PFSK-1 (cell line): ENCODE measurements at regions not wholly inside any gene's neighbourhood (a gene's known extent, or its start where the extent isn't known, plus 50 kb on each side); places are given as distances from the start of the nearest gene placed in this dataset.

Experiments used
- FOXP2 ChIP-seq: optimal IDR thresholded peaks from 2 replicates; pipeline ENCODE3; 2011; ENCODE audit warnings: borderline replicate concordance, control low read depth, inconsistent platforms; ENCODE audit not compliant: insufficient read depth; ENCODE audit errors: extremely low read length, extremely low read depth
- POLR2AphosphoS5 ChIP-seq: IDR thresholded peaks from 2 replicates; pipeline ENCODE4 v1.6.1; 2012; ENCODE audit warnings: low read depth, mild to moderate bottlenecking, control low read depth, low read length, moderate library complexity
- REST ChIP-seq, 2 experiments: IDR thresholded peaks; 2 replicates each; pipeline versions ENCODE4 v1.6.1 to v1.8.0; 2011 to 2012; ENCODE audit warnings: low read depth in 2 of 2, low read length in 2 of 2, control low read depth in 1 of 2, inconsistent platforms in 1 of 2, mild to moderate bottlenecking in 1 of 2, moderate library complexity in 1 of 2; ENCODE audit not compliant: insufficient read depth in 1 of 2
- SIN3A ChIP-seq: IDR thresholded peaks from 2 replicates; pipeline ENCODE4 v1.6.1; 2012; ENCODE audit warnings: mild to moderate bottlenecking, low read length, moderate library complexity, borderline replicate concordance; ENCODE audit not compliant: insufficient read depth
- TAF1 ChIP-seq: IDR thresholded peaks from 2 replicates; pipeline ENCODE4 v1.6.1; 2012; ENCODE audit warnings: low read length, control low read depth, borderline replicate concordance; ENCODE audit not compliant: insufficient read depth

GRCh38 chr2:45331410-45331786 is 279.7 kb downstream of the SRBD1 start:
- TF ChIP-seq POLR2AphosphoS5 (no peak), TAF1 (no peak), FOXP2 (no peak), SIN3A (no peak), REST (IDR thresholded peaks at IDR 0.05; ENCODE audit: insufficient read depth in 1 of 2, low read depth in 2 of 2, low read length in 2 of 2) (no peak)
